Gastroesophageal sphincter (tissue), 3 donors: ENCODE measurements at regions not wholly inside any gene's neighbourhood (a gene's known extent, or its start where the extent isn't known, plus 50 kb on each side); places are given as distances from the start of the nearest gene placed in this dataset.

Source experiments
- EP300 ChIP-seq: sonication (generic); formaldehyde crosslinking; IDR thresholded peaks from one replicate; pipeline ENCODE4 v1.6.1; 2017; ENCODE audit warnings: antibody characterized with exemption, mild to moderate bottlenecking
- POLR2A ChIP-seq, 2 donors: fragments of 450-650 bp; IDR thresholded peaks; one replicate each; pipeline ENCODE4 v1.6.1; 2017; ENCODE audit warnings: antibody characterized with exemption in 2 of 2, mild to moderate bottlenecking in 2 of 2, moderate library complexity in 1 of 2
- POLR2AphosphoS5 ChIP-seq: sonication (generic); formaldehyde crosslinking; IDR thresholded peaks from one replicate; pipeline ENCODE4 v1.6.1; 2017; ENCODE audit warnings: antibody characterized with exemption
- TF ChIP-seq, protein P1 (sequence below), 4 experiments: fragments of 200-600 bp in 2 of 4; fragments of 450-650 bp in 2 of 4; sonication (generic) in 1 of 4; IDR thresholded peaks; one replicate each; pipeline ENCODE4 v1.5.1; 2017 to 2019; ENCODE audit warnings: antibody characterized with exemption in 4 of 4, mild to moderate bottlenecking in 2 of 4, moderate library complexity in 2 of 4

DNA sequence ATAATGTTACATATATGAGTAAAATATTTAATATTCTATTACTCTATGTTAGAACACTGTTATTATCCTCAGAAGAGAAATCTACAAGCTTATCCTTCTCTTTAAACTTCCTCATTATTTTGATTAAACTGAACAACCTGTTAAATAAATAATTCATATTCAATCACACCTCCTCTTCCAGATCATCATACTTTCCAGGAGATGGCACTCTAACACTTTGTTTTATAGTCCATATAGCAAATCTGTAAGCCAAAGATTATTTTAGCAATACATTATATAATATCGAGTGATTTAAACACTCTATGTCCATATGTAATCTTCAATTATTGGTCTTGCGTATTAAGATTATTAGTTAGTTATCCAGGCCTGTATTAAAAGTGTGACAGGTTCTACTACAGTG, 694.1 kb downstream of the ANKRD7 start:
- TF ChIP-seq, protein P1, sequence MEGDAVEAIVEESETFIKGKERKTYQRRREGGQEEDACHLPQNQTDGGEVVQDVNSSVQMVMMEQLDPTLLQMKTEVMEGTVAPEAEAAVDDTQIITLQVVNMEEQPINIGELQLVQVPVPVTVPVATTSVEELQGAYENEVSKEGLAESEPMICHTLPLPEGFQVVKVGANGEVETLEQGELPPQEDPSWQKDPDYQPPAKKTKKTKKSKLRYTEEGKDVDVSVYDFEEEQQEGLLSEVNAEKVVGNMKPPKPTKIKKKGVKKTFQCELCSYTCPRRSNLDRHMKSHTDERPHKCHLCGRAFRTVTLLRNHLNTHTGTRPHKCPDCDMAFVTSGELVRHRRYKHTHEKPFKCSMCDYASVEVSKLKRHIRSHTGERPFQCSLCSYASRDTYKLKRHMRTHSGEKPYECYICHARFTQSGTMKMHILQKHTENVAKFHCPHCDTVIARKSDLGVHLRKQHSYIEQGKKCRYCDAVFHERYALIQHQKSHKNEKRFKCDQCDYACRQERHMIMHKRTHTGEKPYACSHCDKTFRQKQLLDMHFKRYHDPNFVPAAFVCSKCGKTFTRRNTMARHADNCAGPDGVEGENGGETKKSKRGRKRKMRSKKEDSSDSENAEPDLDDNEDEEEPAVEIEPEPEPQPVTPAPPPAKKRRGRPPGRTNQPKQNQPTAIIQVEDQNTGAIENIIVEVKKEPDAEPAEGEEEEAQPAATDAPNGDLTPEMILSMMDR (IDR thresholded peaks at IDR 0.05) = no peak
- TF ChIP-seq POLR2A (IDR thresholded peaks at IDR 0.05) (no peak), POLR2AphosphoS5 (no peak), EP300 (no peak)
